Endodermal cell (in vitro differentiated cells): ENCODE measurements at regions not wholly inside any gene's neighbourhood (a gene's known extent, or its start where the extent isn't known, plus 50 kb on each side); places are given as distances from the start of the nearest gene placed in this dataset.

ENCODE experiments used
- DNase-seq: peaks from one replicate; pipeline ENCODE4 v3.0.0-alpha.2; 2017
- H3K27ac ChIP-seq: 2 replicates; pipeline ENCODE4 v1.5.1; 2013; ENCODE audit warnings: mild to moderate bottlenecking, low read depth, low read length, moderate library complexity
- H3K27me3 ChIP-seq: 2 replicates; pipeline ENCODE4 v1.6.1; 2013; ENCODE audit warnings: mild to moderate bottlenecking, low read length, moderate library complexity; ENCODE audit not compliant: insufficient read depth, control insufficient read depth, poor library complexity, severe bottlenecking
- H3K36me3 ChIP-seq: 2 replicates; pipeline ENCODE4 v1.7.0; 2013; ENCODE audit warnings: mild to moderate bottlenecking, low read length, moderate library complexity; ENCODE audit not compliant: control insufficient read depth, insufficient read depth
- H3K4me1 ChIP-seq: one replicate; pipeline ENCODE4 v1.7.0; 2013; ENCODE audit warnings: low read length; ENCODE audit not compliant: control insufficient read depth, insufficient read depth
- H3K4me3 ChIP-seq: 2 replicates; pipeline ENCODE4 v1.5.1; 2013; ENCODE audit warnings: mild to moderate bottlenecking, low read length, moderate library complexity
- H3K9ac ChIP-seq: 2 replicates; pipeline ENCODE4 v1.6.1; 2013; ENCODE audit warnings: mild to moderate bottlenecking, low read length, moderate library complexity; ENCODE audit not compliant: poor library complexity, severe bottlenecking; ENCODE audit errors: extremely low read depth
- H3K9me3 ChIP-seq: 2 replicates; pipeline ENCODE4 v1.6.1; 2013; ENCODE audit warnings: mild to moderate bottlenecking, low read length, moderate library complexity; ENCODE audit not compliant: control insufficient read depth
- H3K27ac Mint-ChIP-seq: 2 replicates; pipeline ENCODE4 v1.8.0; 2020; ENCODE audit warnings: mixed read lengths
- H3K27me3 Mint-ChIP-seq: 2 replicates; pipeline ENCODE4 v1.8.0; 2021; ENCODE audit warnings: mild to moderate bottlenecking, mixed read lengths; ENCODE audit not compliant: insufficient read depth
- H3K36me3 Mint-ChIP-seq: 2 replicates; pipeline ENCODE4 v1.8.0; 2020; ENCODE audit warnings: low read depth, mixed read lengths
- H3K4me1 Mint-ChIP-seq: 2 replicates; pipeline ENCODE4 v1.8.0; 2020; ENCODE audit warnings: mixed read lengths
- H3K4me3 Mint-ChIP-seq: 2 replicates; pipeline ENCODE4 v1.8.0; 2020; ENCODE audit warnings: mild to moderate bottlenecking, moderate library complexity, mixed read lengths
- H3K9me3 Mint-ChIP-seq: 2 replicates; pipeline ENCODE4 v1.8.0; 2020; ENCODE audit warnings: mild to moderate bottlenecking, mixed read lengths
- CTCF ChIP-seq: fragments of 200-600 bp; sonication (generic); conservative IDR thresholded peaks from 2 replicates; pipeline ENCODE4 v1.5.0; 2021; ENCODE audit warnings: antibody characterized with exemption, mild to moderate bottlenecking
- WGBS, 2 experiments: methylation state at CpG; one replicate each; pipeline versions ENCODE4 v1.1.5 to v1.1.7; 2013; ENCODE audit warnings: missing lambda C conversion rate in 2 of 2, mixed read lengths in 1 of 2; ENCODE audit not compliant: insufficient coverage in 1 of 2, insufficient read length in 1 of 2; 5-methylcytosine and 5-hydroxymethylcytosine counted together

GRCh38 chr12:86429824-86430223, 173.6 kb upstream of the MGAT4C start:
- no peaks in the 10 kb centered on the region for H3K36me3 ChIP-seq

GRCh38 chr12:86421333-86421732, 165.1 kb upstream of the MGAT4C start:
- H3K4me1 Mint-ChIP-seq, result no peaks in the 10 kb centered on the region
- H3K9me3 ChIP-seq, result no peaks in the 10 kb centered on the region
- no peaks in the 10 kb centered on the region for H3K9me3 Mint-ChIP-seq
- H3K36me3 Mint-ChIP-seq, result no peaks in the 10 kb centered on the region
- no peaks in the 10 kb centered on the region for H3K27me3 Mint-ChIP-seq
- no peaks in the 10 kb centered on the region for H3K36me3 ChIP-seq
- no peak overlapping the region for H3K9ac ChIP-seq
- WGBS, 2 experiments, result 95 to 98% methylated on average over 6 to 8 of the region's 8 CpGs
- H3K4me1 ChIP-seq, result no peaks in the 10 kb centered on the region
- no peak overlapping the region for H3K27ac Mint-ChIP-seq
- H3K27ac ChIP-seq, result no peak overlapping the region
- no peak for DNase-seq
- no peak overlapping the region for H3K4me3 ChIP-seq
- H3K4me3 Mint-ChIP-seq, result no peak overlapping the region
- TF ChIP-seq CTCF, result no peak
- no peaks in the 10 kb centered on the region for H3K27me3 ChIP-seq

More at GRCh38 chr12:86429824-86430223, 173.6 kb upstream of the MGAT4C start:
- no peaks in the 10 kb centered on the region for H3K36me3 Mint-ChIP-seq
- H3K4me1 Mint-ChIP-seq, result peaks cover 2% of the 10 kb centered on the region
- peaks cover 2% of the 10 kb centered on the region for H3K9me3 Mint-ChIP-seq
- DNase-seq, result no peak
- H3K27ac Mint-ChIP-seq, result no peak overlapping the region
- Histone ChIP-seq H3K9me3 (peaks cover 14% of the 10 kb centered on the region), H3K4me1 (no peaks in the 10 kb centered on the region), H3K4me3 (no peak overlapping the region), H3K27me3 (no peaks in the 10 kb centered on the region), H3K9ac (no peak overlapping the region), H3K27ac (no peak overlapping the region)
- no peaks in the 10 kb centered on the region for H3K27me3 Mint-ChIP-seq
- no CpG with 5 or more reads among the region's 1 CpG for WGBS, 2 experiments
- no peak overlapping the region for H3K4me3 Mint-ChIP-seq
- no peak for TF ChIP-seq CTCF

GRCh38 chr12:86414201-86414600, 158.0 kb upstream of the MGAT4C start:
- H3K4me3 Mint-ChIP-seq, result no peak overlapping the region
- DNase-seq, result no peak
- Histone ChIP-seq H3K27ac (no peak overlapping the region), H3K9me3 (peaks cover 13% of the 10 kb centered on the region), H3K4me3 (no peak overlapping the region), H3K27me3 (no peaks in the 10 kb centered on the region), H3K36me3 (no peaks in the 10 kb centered on the region), H3K9ac (no peak overlapping the region), H3K4me1 (no peaks in the 10 kb centered on the region)
- WGBS, 2 experiments, result 93 to 100% methylated on average over 1 to 2 of the region's 3 CpGs
- no peak for TF ChIP-seq CTCF
- no peaks in the 10 kb centered on the region for H3K4me1 Mint-ChIP-seq
- peaks cover 7% of the 10 kb centered on the region for H3K36me3 Mint-ChIP-seq
- peaks cover 19% of the 10 kb centered on the region for H3K9me3 Mint-ChIP-seq
- H3K27me3 Mint-ChIP-seq, result no peaks in the 10 kb centered on the region
- H3K27ac Mint-ChIP-seq, result no peak overlapping the region
